LNCAP (cell line): ENCODE measurements at regions not wholly inside any gene's neighbourhood (a gene's known extent, or its start where the extent isn't known, plus 50 kb on each side); places are given as distances from the start of the nearest gene placed in this dataset.

Experiments used
- CTCF ChIP-seq: fragments of 450-650 bp; IDR thresholded peaks from 2 replicates; pipeline ENCODE4 v1.5.1; 2017; ENCODE audit warnings: mild to moderate bottlenecking

GRCh38 chr1:11362547-11363021 is 89.6 kb downstream of the UBIAD1 start:
- no peak for TF ChIP-seq CTCF

GRCh38 chr1:11364170-11364569 is 91.2 kb downstream of the UBIAD1 start:
- peak; percentile 41; the same call in 1 of the 2 replicates for TF ChIP-seq CTCF

GRCh38 chr1:11365744-11366387 is 92.9 kb downstream of the UBIAD1 start:
- TF ChIP-seq CTCF: no peak

GRCh38 chr1:11373029-11373894 is 100.3 kb downstream of the UBIAD1 start:
- no peak for TF ChIP-seq CTCF

DNA sequence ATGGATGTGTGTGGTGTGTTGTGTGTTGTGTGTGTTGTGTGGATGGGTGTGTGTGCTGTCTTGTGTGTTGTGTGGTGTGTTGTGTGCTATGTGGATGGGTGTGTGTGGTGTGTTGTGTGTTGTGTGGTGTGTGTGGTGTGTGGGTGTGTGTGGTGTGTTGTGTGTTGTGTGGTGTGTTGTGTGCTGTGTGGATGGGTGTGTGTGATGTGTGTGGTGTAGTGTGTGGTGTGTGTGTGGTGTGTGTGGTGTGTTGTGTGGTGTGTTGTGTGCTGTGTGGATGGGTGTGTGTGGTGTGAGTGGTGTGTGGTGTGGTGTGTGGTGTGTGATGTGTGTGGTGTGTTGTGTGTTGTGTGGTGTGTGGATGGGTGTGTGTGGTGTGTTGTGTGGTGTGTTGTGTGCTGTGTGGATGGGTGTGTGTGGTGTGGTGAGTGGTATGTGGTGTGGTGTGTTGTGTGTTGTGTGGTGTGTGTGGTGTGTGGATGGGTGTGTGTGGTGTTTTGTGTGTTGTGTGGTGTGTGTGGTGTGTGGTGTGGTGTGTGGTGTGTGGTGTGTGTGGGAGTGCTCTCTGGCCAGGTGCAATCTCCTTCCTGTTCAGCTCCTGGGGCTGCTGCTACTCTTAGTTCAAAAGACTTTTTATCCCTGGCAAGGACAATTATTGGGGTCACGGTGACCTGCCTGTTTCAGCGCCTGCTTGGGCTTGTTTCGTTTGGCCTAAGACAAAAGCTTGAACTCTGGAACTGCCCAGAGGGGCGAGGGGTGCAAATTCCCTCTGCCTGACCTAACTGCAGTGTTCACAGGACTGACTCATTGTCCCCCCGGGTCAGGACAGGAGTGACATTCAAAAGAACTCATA is 101.1 kb downstream of the UBIAD1 start:
- TF ChIP-seq CTCF: no peak

DNA sequence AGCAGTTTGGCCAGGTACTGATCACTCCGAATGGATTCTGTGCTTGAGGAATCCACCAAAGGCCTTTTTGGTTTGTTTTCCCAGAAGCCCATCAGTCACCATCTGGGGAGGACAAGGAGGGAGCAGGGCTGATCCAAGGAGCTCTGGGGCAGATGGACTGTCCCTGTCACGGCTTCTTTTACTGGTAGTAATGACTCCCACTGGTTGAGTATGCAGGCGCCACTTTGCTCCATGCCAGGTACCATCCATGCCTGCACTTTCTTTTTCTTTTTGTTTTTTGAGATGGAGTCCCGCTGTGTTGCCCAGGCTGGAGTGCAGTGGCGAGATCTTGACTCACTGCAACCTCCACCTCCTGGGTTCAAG is 101.7 kb downstream of the UBIAD1 start:
- no peak for TF ChIP-seq CTCF

- no peak for TF ChIP-seq CTCF
Measured at GRCh38 chr1:11377001-11377583, 101.9 kb upstream of the DISP3 start.
